Superior temporal gyrus (tissue), 1 donor: ENCODE measurements at regions not wholly inside any gene's neighbourhood (a gene's known extent, or its start where the extent isn't known, plus 50 kb on each side); places are given as distances from the start of the nearest gene placed in this dataset.

Experiments used
- DNase-seq: peaks from one replicate; pipeline ENCODE4 v3.0.0-alpha.2; 2016; ENCODE audit errors: extremely low spot score

- DNase-seq, result no peak
Measured at GRCh38 chr3:28646435-28646834, 297.8 kb upstream of the AZI2 start.

GRCh38 chr3:28649266-28649665 is 300.6 kb upstream of the AZI2 start:
- DNase-seq, result no peak

GRCh38 chr3:28651159-28651558 is 302.5 kb upstream of the AZI2 start:
- no peak for DNase-seq

GRCh38 chr3:28664123-28664522 is 315.5 kb upstream of the AZI2 start:
- no peak for DNase-seq

- peak; percentile 81 for DNase-seq
Measured at GRCh38 chr3:28667646-28668621, 319.3 kb upstream of the AZI2 start.

- no peak for DNase-seq
Measured at GRCh38 chr3:28669870-28670269, 321.2 kb upstream of the AZI2 start.

- DNase-seq, result no peak
Measured at GRCh38 chr3:28672406-28672805, 323.8 kb upstream of the AZI2 start.

GRCh38 chr3:28673446-28673845 is 324.8 kb upstream of the AZI2 start:
- no peak for DNase-seq

- no peak for DNase-seq
Measured at GRCh38 chr3:28674212-28674611, 325.6 kb upstream of the AZI2 start.

GRCh38 chr3:28677581-28677980 is 329.0 kb upstream of the AZI2 start:
- DNase-seq, result no peak

- DNase-seq, result no peak
Measured at GRCh38 chr3:28678086-28678485, 329.5 kb upstream of the AZI2 start.

- no peak for DNase-seq
Measured at GRCh38 chr3:28680050-28680449, 331.4 kb upstream of the AZI2 start.

GRCh38 chr3:28682121-28682520 is 333.5 kb upstream of the AZI2 start:
- DNase-seq, result no peak

- DNase-seq, result no peak
Measured at GRCh38 chr3:28690176-28690575, 341.6 kb upstream of the AZI2 start.

GRCh38 chr3:28698706-28699105 is 350.1 kb upstream of the AZI2 start:
- no peak for DNase-seq

GRCh38 chr3:28699283-28699682 is 350.7 kb upstream of the AZI2 start:
- DNase-seq, result no peak

- no peak for DNase-seq
Measured at GRCh38 chr3:28700728-28701127, 352.1 kb upstream of the AZI2 start.

- no peak for DNase-seq
Measured at GRCh38 chr3:28703843-28704242, 355.2 kb upstream of the AZI2 start.

- DNase-seq, result no peak
Measured at GRCh38 chr3:28711293-28711692, 362.7 kb upstream of the AZI2 start.

GRCh38 chr3:28716939-28717338 is 368.3 kb upstream of the AZI2 start:
- no peak for DNase-seq

- no peak for DNase-seq
Measured at GRCh38 chr3:28718074-28718849, 369.6 kb upstream of the AZI2 start.

GRCh38 chr3:28726840-28727239 is 378.2 kb upstream of the AZI2 start:
- DNase-seq, result peak; percentile 22

- no peak for DNase-seq
Measured at GRCh38 chr3:28727307-28727706, 378.7 kb upstream of the AZI2 start.
